H1 (cell line): ENCODE measurements at regions not wholly inside any gene's neighbourhood (a gene's known extent, or its start where the extent isn't known, plus 50 kb on each side); places are given as distances from the start of the nearest gene placed in this dataset.

Experiments
- CHD1 ChIP-seq: IDR thresholded peaks from 2 replicates; pipeline ENCODE4 v1.6.1; 2012; ENCODE audit warnings: low read depth, low read length, improper control_type of control experiment
- CTCF ChIP-seq, 3 experiments: IDR thresholded peaks; 1 replicate in 2 of 3; 2 replicates in 1 of 3; pipeline versions ENCODE4 v1.5.1 to v1.6.1; 2011; ENCODE audit warnings: low read length in 3 of 3, mild to moderate bottlenecking in 3 of 3, inconsistent platforms in 2 of 3, low read depth in 1 of 3, moderate library complexity in 1 of 3; ENCODE audit not compliant: insufficient read depth in 1 of 3; ENCODE audit errors: control extremely low read depth in 1 of 3
- EGR1 ChIP-seq: IDR thresholded peaks from 2 replicates; pipeline ENCODE4 v1.6.1; 2011; ENCODE audit warnings: low read depth, low read length, borderline replicate concordance
- EP300 ChIP-seq, 2 experiments: IDR thresholded peaks; 1 replicate in 1 of 2; 2 replicates in 1 of 2; pipeline ENCODE4 v1.6.1; 2011 to 2012; ENCODE audit warnings: low read depth in 2 of 2, low read length in 2 of 2, mild to moderate bottlenecking in 2 of 2, borderline replicate concordance in 1 of 2, inconsistent platforms in 1 of 2, moderate library complexity in 1 of 2
- EZH2 ChIP-seq: fragments of 200-600 bp; sonication (generic); IDR thresholded peaks from 2 replicates; pipeline ENCODE4 v1.7.1; 2012; ENCODE audit warnings: low read depth, mild to moderate bottlenecking, moderate library complexity, low read length, inconsistent platforms; ENCODE audit not compliant: severe bottlenecking
- GABPA ChIP-seq: IDR thresholded peaks from 2 replicates; pipeline ENCODE4 v1.6.1; 2011; ENCODE audit warnings: mild to moderate bottlenecking, low read length, moderate library complexity, borderline replicate concordance; ENCODE audit not compliant: insufficient read depth
- HDAC2 ChIP-seq, 2 experiments: fragments of 300-600 bp in 1 of 2; sonication (generic) in 1 of 2; IDR thresholded peaks; 2 replicates each; pipeline ENCODE4 v1.6.1; 2011 to 2012; ENCODE audit warnings: low read depth in 2 of 2, low read length in 2 of 2, mild to moderate bottlenecking in 2 of 2, moderate library complexity in 2 of 2, borderline replicate concordance in 1 of 2, inconsistent platforms in 1 of 2
- HDAC6 ChIP-seq: IDR thresholded peaks from one replicate; pipeline ENCODE4 v1.7.1; 2012; ENCODE audit warnings: low read depth, mild to moderate bottlenecking, inconsistent platforms, low read length, moderate library complexity
- POLR2A ChIP-seq, 2 experiments: IDR thresholded peaks; 1 replicate in 1 of 2; 2 replicates in 1 of 2; pipeline ENCODE4 v1.6.1; 2011; ENCODE audit warnings: low read depth in 2 of 2, low read length in 2 of 2, mild to moderate bottlenecking in 2 of 2; ENCODE audit errors: control extremely low read depth in 1 of 2
- SIN3A ChIP-seq, 2 experiments: IDR thresholded peaks in 1 of 2; conservative IDR thresholded peaks in 1 of 2; 2 replicates each; pipeline ENCODE4 v1.6.1; 2011 to 2012; ENCODE audit warnings: low read length in 2 of 2, improper control_type of control experiment in 1 of 2, low read depth in 1 of 2, mild to moderate bottlenecking in 1 of 2
- ZNF274 ChIP-seq: IDR thresholded peaks from 2 replicates; pipeline ENCODE4 v1.7.0; 2012; ENCODE audit warnings: low read length, borderline replicate concordance; ENCODE audit errors: extremely low read depth

GRCh38 chr1:82634266-82634665 is 833.5 kb downstream of the ADGRL2 start:
- TF ChIP-seq GABPA (no peak), EP300 (IDR thresholded peaks at IDR 0.05; ENCODE audit: borderline replicate concordance in 1 of 2, low read depth in 2 of 2, low read length in 2 of 2) (no peak), HDAC6 (no peak), SIN3A (conservative IDR thresholded peaks at IDR 0.05 in 1 of 2, IDR thresholded peaks at IDR 0.05 in 1 of 2; ENCODE audit: low read depth in 1 of 2, low read length in 2 of 2) (no peak), POLR2A (IDR thresholded peaks at IDR 0.05; ENCODE audit: control extremely low read depth in 1 of 2, low read depth in 2 of 2, low read length in 2 of 2) (no peak), EGR1 (no peak), ZNF274 (no peak), EZH2 (no peak), CTCF (IDR thresholded peaks at IDR 0.05; ENCODE audit: control extremely low read depth in 1 of 3, insufficient read depth in 1 of 3, low read depth in 1 of 3, low read length in 3 of 3) (no peak), HDAC2 (IDR thresholded peaks at IDR 0.05; ENCODE audit: borderline replicate concordance in 1 of 2, low read depth in 2 of 2, low read length in 2 of 2) (no peak), CHD1 (no peak)
